Gastroesophageal sphincter (tissue), 3 donors: ENCODE measurements at regions not wholly inside any gene's neighbourhood (a gene's known extent, or its start where the extent isn't known, plus 50 kb on each side); places are given as distances from the start of the nearest gene placed in this dataset.
"Not testable (repeated sequence)": the region's sequence is repeated elsewhere in the genome, so short reads cannot be mapped to it uniquely, and the experiment has no call there.

Experiments used
- EP300 ChIP-seq: sonication (generic); formaldehyde crosslinking; IDR thresholded peaks from one replicate; pipeline ENCODE4 v1.6.1; 2017; ENCODE audit warnings: antibody characterized with exemption, mild to moderate bottlenecking
- POLR2A ChIP-seq, 2 donors: fragments of 450-650 bp; IDR thresholded peaks; one replicate each; pipeline ENCODE4 v1.6.1; 2017; ENCODE audit warnings: antibody characterized with exemption in 2 of 2, mild to moderate bottlenecking in 2 of 2, moderate library complexity in 1 of 2
- POLR2AphosphoS5 ChIP-seq: sonication (generic); formaldehyde crosslinking; IDR thresholded peaks from one replicate; pipeline ENCODE4 v1.6.1; 2017; ENCODE audit warnings: antibody characterized with exemption
- TF ChIP-seq, protein P1 (sequence below), 4 experiments: fragments of 200-600 bp in 2 of 4; fragments of 450-650 bp in 2 of 4; sonication (generic) in 1 of 4; IDR thresholded peaks; one replicate each; pipeline ENCODE4 v1.5.1; 2017 to 2019; ENCODE audit warnings: antibody characterized with exemption in 4 of 4, mild to moderate bottlenecking in 2 of 4, moderate library complexity in 2 of 4

DNA sequence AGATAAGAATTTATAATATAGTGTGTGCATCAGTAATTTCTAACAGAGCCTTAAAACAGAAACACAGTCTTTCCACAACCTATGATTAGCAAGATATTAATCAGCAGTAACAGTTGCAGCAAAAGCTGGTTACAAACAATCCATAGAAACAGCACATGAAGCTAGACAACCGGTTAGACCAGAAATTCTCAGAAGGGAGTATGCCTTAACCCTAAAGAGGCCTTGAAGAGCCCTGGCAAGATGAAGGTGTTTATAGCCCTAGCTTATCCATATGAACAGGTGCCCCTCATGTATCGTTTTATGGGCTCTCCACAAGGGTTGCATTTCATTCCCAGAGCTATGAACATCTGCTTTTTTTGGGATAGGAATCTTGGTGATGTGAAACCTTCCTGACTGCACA, 117.1 kb upstream of the ANKRD30A start:
- TF ChIP-seq EP300; POLR2AphosphoS5; POLR2A (IDR thresholded peaks at IDR 0.05): not testable (repeated sequence)
- TF ChIP-seq, protein P1, sequence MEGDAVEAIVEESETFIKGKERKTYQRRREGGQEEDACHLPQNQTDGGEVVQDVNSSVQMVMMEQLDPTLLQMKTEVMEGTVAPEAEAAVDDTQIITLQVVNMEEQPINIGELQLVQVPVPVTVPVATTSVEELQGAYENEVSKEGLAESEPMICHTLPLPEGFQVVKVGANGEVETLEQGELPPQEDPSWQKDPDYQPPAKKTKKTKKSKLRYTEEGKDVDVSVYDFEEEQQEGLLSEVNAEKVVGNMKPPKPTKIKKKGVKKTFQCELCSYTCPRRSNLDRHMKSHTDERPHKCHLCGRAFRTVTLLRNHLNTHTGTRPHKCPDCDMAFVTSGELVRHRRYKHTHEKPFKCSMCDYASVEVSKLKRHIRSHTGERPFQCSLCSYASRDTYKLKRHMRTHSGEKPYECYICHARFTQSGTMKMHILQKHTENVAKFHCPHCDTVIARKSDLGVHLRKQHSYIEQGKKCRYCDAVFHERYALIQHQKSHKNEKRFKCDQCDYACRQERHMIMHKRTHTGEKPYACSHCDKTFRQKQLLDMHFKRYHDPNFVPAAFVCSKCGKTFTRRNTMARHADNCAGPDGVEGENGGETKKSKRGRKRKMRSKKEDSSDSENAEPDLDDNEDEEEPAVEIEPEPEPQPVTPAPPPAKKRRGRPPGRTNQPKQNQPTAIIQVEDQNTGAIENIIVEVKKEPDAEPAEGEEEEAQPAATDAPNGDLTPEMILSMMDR (IDR thresholded peaks at IDR 0.05): not testable (repeated sequence)
